NCI-H1436 (cell line): ENCODE measurements at regions not wholly inside any gene's neighbourhood (a gene's known extent, or its start where the extent isn't known, plus 50 kb on each side); places are given as distances from the start of the nearest gene placed in this dataset.

Experiments used
- DNase-seq: peaks from one replicate; lab custom pipeline; 2025; lab: John Stamatoyannopoulos, UW

GRCh38 chr20:50242548-50242862 is 51.9 kb downstream of the CEBPB start:
- no peak for DNase-seq

GRCh38 chr20:50242863-50243609 is 52.4 kb downstream of the CEBPB start:
- DNase-seq, result peak; percentile 44

- no peak for DNase-seq
Observed at GRCh38 chr20:50243610-50244351, 53.2 kb downstream of the CEBPB start.

GRCh38 chr20:50244352-50245149 is 53.9 kb downstream of the CEBPB start:
- DNase-seq, result no peak

GRCh38 chr20:50245498-50246366 is 55.1 kb downstream of the CEBPB start:
- DNase-seq, result no peak

- no peak for DNase-seq
Observed at GRCh38 chr20:50246367-50247195, 56.0 kb downstream of the CEBPB start.

- no peak for DNase-seq
Observed at GRCh38 chr20:50247196-50248094, 56.8 kb downstream of the CEBPB start.

- no peak for DNase-seq
Observed at GRCh38 chr20:50248104-50248641, 57.5 kb downstream of the CEBPB start.

GRCh38 chr20:50249447-50250388 is 59.1 kb downstream of the CEBPB start:
- no peak for DNase-seq

- DNase-seq, result no peak
Observed at GRCh38 chr20:50250679-50251382, 60.2 kb downstream of the CEBPB start.

- no peak for DNase-seq
Observed at GRCh38 chr20:50251383-50251748, 60.7 kb downstream of the CEBPB start.

GRCh38 chr20:50251992-50252511 is 61.4 kb downstream of the CEBPB start:
- DNase-seq, result no peak

GRCh38 chr20:50252701-50253100 is 62.1 kb downstream of the CEBPB start:
- no peak for DNase-seq

GRCh38 chr20:50253101-50253500 is 62.5 kb downstream of the CEBPB start:
- no peak for DNase-seq

GRCh38 chr20:50254466-50255079 is 63.9 kb downstream of the CEBPB start:
- no peak for DNase-seq

- DNase-seq, result no peak
Observed at GRCh38 chr20:50256577-50256976, 65.9 kb downstream of the CEBPB start.

- no peak for DNase-seq
Observed at GRCh38 chr20:50257860-50258259, 67.2 kb downstream of the CEBPB start.
